ENCODE measurements at regions not wholly inside any gene's neighbourhood (a gene's known extent, or its start where the extent isn't known, plus 50 kb on each side); places are given as distances from the start of the nearest gene placed in this dataset.
A peak's percentile ranks its signal among the peaks of the same experiment; 100 is the strongest.
"Not testable (repeated sequence)": the region's sequence is repeated elsewhere in the genome, so short reads cannot be mapped to it uniquely, and the experiment has no call there.

DNA sequence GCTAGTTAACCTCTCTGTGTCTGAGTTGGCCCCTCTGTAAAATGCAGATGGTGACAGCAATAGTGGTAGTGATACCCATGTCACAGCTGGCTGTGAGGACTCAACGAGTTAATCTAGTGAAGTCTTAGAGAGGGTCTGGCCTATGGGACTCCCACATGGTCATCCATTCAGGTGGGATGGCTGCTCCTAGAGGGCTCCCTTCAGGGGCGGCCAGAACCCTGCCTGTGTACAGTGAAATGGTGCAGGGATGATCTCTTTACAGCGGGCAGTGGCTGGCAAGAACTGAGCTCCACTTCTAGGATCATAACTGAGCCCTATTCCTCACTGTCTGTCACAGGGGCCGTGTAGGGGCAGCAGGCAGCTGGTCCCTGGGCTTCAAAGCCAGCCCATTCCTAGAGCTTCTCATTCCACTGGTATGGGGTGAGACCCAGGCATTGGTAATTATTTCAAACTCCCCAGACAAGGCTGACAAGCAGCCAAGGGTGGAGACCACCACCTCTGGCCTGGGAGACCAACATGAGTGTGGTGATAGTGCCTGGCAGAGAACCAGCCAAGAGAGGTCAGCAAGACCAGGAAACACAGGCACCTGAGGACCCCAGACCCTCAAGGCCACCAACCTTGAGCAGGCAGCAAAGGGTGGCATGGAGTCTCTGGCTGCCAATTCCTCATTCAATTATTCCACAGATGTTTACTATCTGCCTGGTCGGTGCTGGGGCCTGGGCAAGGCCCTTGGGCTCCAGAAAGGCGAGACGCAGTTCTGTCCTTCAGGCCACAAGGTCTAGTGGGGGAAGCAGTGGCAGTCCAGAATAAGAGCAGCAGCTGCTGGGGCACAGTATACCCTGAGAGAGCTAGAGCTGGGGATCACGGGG is 103.4 kb downstream of the MRPL14 start:
- H3K27ac ChIP-seq (ENCODE audit: low read length) = peak overlapping the region; percentile 60

GRCh38 chr6:44022671-44023352 is 104.4 kb downstream of the MRPL14 start:
- Histone ChIP-seq H3K9me3 (replicated peaks; ENCODE audit: control insufficient read depth, low read depth, low read length) (no peaks in the 10 kb centered on the region), H3K27me3 (ENCODE audit: control insufficient read depth, insufficient read depth, low read length) (no peaks in the 10 kb centered on the region), H3K4me3 (ENCODE audit: low read length) (no peak overlapping the region), H3K27ac (ENCODE audit: low read length) (no peak overlapping the region), H3K4me1 (ENCODE audit: control insufficient read depth, insufficient read depth, low read length) (peaks cover 41% of the 10 kb centered on the region), H3K36me3 (ENCODE audit: control insufficient read depth, insufficient read depth, low read length) (no peaks in the 10 kb centered on the region)
- 75% methylated on average over 10 of the region's 14 CpGs for WGBS (ENCODE audit: insufficient coverage)
- DNase-seq = no peak

More for the DNA sequence above, 103.4 kb downstream of the MRPL14 start:
- no peaks in the 10 kb centered on the region for H3K36me3 ChIP-seq (ENCODE audit: control insufficient read depth, insufficient read depth, low read length)
- no peak for DNase-seq
- no peaks in the 10 kb centered on the region for H3K27me3 ChIP-seq (ENCODE audit: control insufficient read depth, insufficient read depth, low read length)
- no peak overlapping the region for H3K4me3 ChIP-seq (ENCODE audit: low read length)
- H3K9me3 ChIP-seq (replicated peaks; ENCODE audit: control insufficient read depth, low read depth, low read length) = no peaks in the 10 kb centered on the region
- WGBS (ENCODE audit: insufficient coverage) = 71% methylated on average over 5 of the region's 8 CpGs
- peaks cover 44% of the 10 kb centered on the region for H3K4me1 ChIP-seq (ENCODE audit: control insufficient read depth, insufficient read depth, low read length)

- H3K4me3 ChIP-seq (ENCODE audit: low read length) = no peak overlapping the region
- H3K27me3 ChIP-seq (ENCODE audit: control insufficient read depth, insufficient read depth, low read length) = no peaks in the 10 kb centered on the region
- no peak overlapping the region for H3K27ac ChIP-seq (ENCODE audit: low read length)
- WGBS (ENCODE audit: insufficient coverage) = 86% methylated on average over 1 of the region's 7 CpGs
- DNase-seq = no peak
- peaks cover 41% of the 10 kb centered on the region for H3K4me1 ChIP-seq (ENCODE audit: control insufficient read depth, insufficient read depth, low read length)
- no peaks in the 10 kb centered on the region for H3K9me3 ChIP-seq (replicated peaks; ENCODE audit: control insufficient read depth, low read depth, low read length)
- no peaks in the 10 kb centered on the region for H3K36me3 ChIP-seq (ENCODE audit: control insufficient read depth, insufficient read depth, low read length)
Measured at GRCh38 chr6:44022296-44022661, 105.0 kb downstream of the MRPL14 start.

- Histone ChIP-seq H3K9me3 (replicated peaks; ENCODE audit: control insufficient read depth, low read depth, low read length) (no peaks in the 10 kb centered on the region), H3K4me1 (ENCODE audit: control insufficient read depth, insufficient read depth, low read length) (peaks cover 41% of the 10 kb centered on the region), H3K4me3 (ENCODE audit: low read length) (no peak overlapping the region), H3K27me3 (ENCODE audit: control insufficient read depth, insufficient read depth, low read length) (no peaks in the 10 kb centered on the region), H3K36me3 (ENCODE audit: control insufficient read depth, insufficient read depth, low read length) (no peaks in the 10 kb centered on the region), H3K27ac (ENCODE audit: low read length) (no peak overlapping the region)
- no peak for DNase-seq
- 74% methylated on average over 3 of the region's 9 CpGs for WGBS (ENCODE audit: insufficient coverage)
Measured at GRCh38 chr6:44021589-44022295, 105.5 kb downstream of the MRPL14 start.

- Histone ChIP-seq H3K36me3 (ENCODE audit: control insufficient read depth, insufficient read depth, low read length) (no peaks in the 10 kb centered on the region), H3K4me1 (ENCODE audit: control insufficient read depth, insufficient read depth, low read length) (peaks cover 41% of the 10 kb centered on the region), H3K9me3 (replicated peaks; ENCODE audit: control insufficient read depth, low read depth, low read length) (no peaks in the 10 kb centered on the region), H3K4me3 (ENCODE audit: low read length) (no peak overlapping the region), H3K27ac (ENCODE audit: low read length) (no peak overlapping the region), H3K27me3 (ENCODE audit: control insufficient read depth, insufficient read depth, low read length) (no peaks in the 10 kb centered on the region)
- DNase-seq = no peak
- WGBS (ENCODE audit: insufficient coverage) = 89% methylated on average over 11 of the region's 12 CpGs
Measured at GRCh38 chr6:44020664-44021425, 106.4 kb downstream of the MRPL14 start.

- H3K4me3 ChIP-seq (ENCODE audit: low read length) = no peak overlapping the region
- H3K27me3 ChIP-seq (ENCODE audit: control insufficient read depth, insufficient read depth, low read length) = no peaks in the 10 kb centered on the region
- H3K27ac ChIP-seq (ENCODE audit: low read length) = peak overlapping the region; percentile 38
- H3K4me1 ChIP-seq (ENCODE audit: control insufficient read depth, insufficient read depth, low read length) = peaks cover 40% of the 10 kb centered on the region
- WGBS (ENCODE audit: insufficient coverage) = 35% methylated on average over 2 of the region's 2 CpGs
- no peaks in the 10 kb centered on the region for H3K9me3 ChIP-seq (replicated peaks; ENCODE audit: control insufficient read depth, low read depth, low read length)
- peak; percentile 91 for DNase-seq
- no peaks in the 10 kb centered on the region for H3K36me3 ChIP-seq (ENCODE audit: control insufficient read depth, insufficient read depth, low read length)
Measured at GRCh38 chr6:44020148-44020547, 107.1 kb downstream of the MRPL14 start.

GRCh38 chr6:44017307-44017706 is 109.9 kb downstream of the MRPL14 start:
- H3K9me3 ChIP-seq (replicated peaks; ENCODE audit: control insufficient read depth, low read depth, low read length); H3K36me3 ChIP-seq (ENCODE audit: control insufficient read depth, insufficient read depth, low read length); H3K4me3 ChIP-seq (ENCODE audit: low read length); H3K27ac ChIP-seq (ENCODE audit: low read length); H3K27me3 ChIP-seq (ENCODE audit: control insufficient read depth, insufficient read depth, low read length); DNase-seq: not testable (repeated sequence)
- no CpG with 5 or more reads among the region's 3 CpGs for whole genome bisulfite sequencing (ENCODE audit: insufficient coverage)
- peaks cover 14% of the 10 kb centered on the region for H3K4me1 ChIP-seq (ENCODE audit: control insufficient read depth, insufficient read depth, low read length)

DNA sequence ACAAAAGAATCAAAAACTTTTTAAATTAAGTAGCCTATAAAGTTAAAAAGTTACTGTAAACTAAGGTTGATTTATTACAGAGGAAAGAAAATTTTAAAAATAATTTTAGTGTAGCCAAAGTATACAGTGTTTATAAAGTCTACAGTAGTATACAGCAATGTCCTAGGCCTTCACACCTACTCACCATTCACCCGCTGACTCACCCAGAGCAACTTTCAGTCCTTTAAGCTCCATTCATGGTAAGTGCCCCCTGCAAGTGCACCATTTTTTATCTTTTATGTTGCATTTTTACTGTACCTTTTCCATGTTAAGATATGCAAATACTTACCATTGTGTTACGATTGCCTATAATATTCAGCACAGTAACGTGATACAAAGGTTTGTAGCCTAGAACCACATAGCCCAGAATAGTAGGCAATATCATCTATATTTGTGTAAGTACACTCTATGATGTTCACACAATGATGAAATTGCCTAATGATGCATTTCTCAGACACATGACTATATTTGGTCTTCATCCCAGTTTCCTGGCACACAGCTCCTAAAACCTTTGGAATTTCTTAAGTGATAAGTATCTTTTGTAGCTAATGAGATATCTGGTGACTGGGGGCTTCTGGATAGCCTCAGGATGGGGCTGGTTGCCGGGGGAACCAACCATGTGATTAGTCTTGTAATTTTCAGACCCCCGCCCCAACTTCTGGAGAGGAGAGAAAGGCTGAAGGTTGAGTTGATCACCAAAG is 111.0 kb downstream of the MRPL14 start:
- no peak overlapping the region for H3K27ac ChIP-seq (ENCODE audit: low read length)
- no peak for DNase-seq
- no peaks in the 10 kb centered on the region for H3K9me3 ChIP-seq (replicated peaks; ENCODE audit: control insufficient read depth, low read depth, low read length)
- H3K4me1 ChIP-seq (ENCODE audit: control insufficient read depth, insufficient read depth, low read length) = peaks cover 6% of the 10 kb centered on the region
- no peak overlapping the region for H3K4me3 ChIP-seq (ENCODE audit: low read length)
- WGBS (ENCODE audit: insufficient coverage) = 60% methylated on average over 1 of the region's 5 CpGs
- H3K36me3 ChIP-seq (ENCODE audit: control insufficient read depth, insufficient read depth, low read length) = no peaks in the 10 kb centered on the region
- H3K27me3 ChIP-seq (ENCODE audit: control insufficient read depth, insufficient read depth, low read length) = no peaks in the 10 kb centered on the region

- DNase-seq = no peak
- no peaks in the 10 kb centered on the region for H3K9me3 ChIP-seq (replicated peaks; ENCODE audit: control insufficient read depth, low read depth, low read length)
- no peak overlapping the region for H3K4me3 ChIP-seq (ENCODE audit: low read length)
- H3K27ac ChIP-seq (ENCODE audit: low read length) = no peak overlapping the region
- H3K36me3 ChIP-seq (ENCODE audit: control insufficient read depth, insufficient read depth, low read length) = no peaks in the 10 kb centered on the region
- peaks cover 2% of the 10 kb centered on the region for H3K27me3 ChIP-seq (ENCODE audit: control insufficient read depth, insufficient read depth, low read length)
- peaks cover 15% of the 10 kb centered on the region for H3K4me1 ChIP-seq (ENCODE audit: control insufficient read depth, insufficient read depth, low read length)
- whole genome bisulfite sequencing (ENCODE audit: insufficient coverage) = 83% methylated on average over 1 of the region's 3 CpGs
Measured at GRCh38 chr6:44012078-44012493, 115.2 kb downstream of the MRPL14 start.

All from muscle of leg (tissue), 3 donors.